GM18502 (cell line): ENCODE measurements at regions not wholly inside any gene's neighbourhood (a gene's known extent, or its start where the extent isn't known, plus 50 kb on each side); places are given as distances from the start of the nearest gene placed in this dataset.
"Not testable (repeated sequence)": the region's sequence is repeated elsewhere in the genome, so short reads cannot be mapped to it uniquely, and the experiment has no call there.

Experiments used
- ATAC-seq: cut with Tn5 transposase; IDR thresholded peaks from one replicate; pipeline ENCODE4 v1.9.1; 2021; ENCODE audit warnings: mild to moderate bottlenecking; ENCODE audit not compliant: unreplicated experiment, poor library complexity

DNA sequence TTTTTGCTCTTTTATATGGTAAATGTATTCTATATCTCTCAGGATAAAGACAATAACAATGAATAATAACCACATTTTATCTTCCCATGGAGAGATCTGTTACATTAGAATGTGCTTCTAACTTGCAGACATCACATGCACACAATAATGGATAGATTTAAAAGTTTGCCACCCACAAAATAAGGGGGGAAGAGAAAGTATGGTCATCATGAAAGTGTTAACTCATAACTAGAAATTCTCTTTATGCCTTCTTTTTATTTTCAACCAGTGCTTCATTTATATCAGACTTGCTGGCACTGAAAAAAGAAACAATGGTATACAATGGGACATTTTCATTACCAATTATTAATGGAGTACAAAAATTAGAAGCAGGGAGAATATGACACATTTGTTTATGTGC lies 470.0 kb downstream of the FAT4 start:
- no peak for ATAC-seq

DNA sequence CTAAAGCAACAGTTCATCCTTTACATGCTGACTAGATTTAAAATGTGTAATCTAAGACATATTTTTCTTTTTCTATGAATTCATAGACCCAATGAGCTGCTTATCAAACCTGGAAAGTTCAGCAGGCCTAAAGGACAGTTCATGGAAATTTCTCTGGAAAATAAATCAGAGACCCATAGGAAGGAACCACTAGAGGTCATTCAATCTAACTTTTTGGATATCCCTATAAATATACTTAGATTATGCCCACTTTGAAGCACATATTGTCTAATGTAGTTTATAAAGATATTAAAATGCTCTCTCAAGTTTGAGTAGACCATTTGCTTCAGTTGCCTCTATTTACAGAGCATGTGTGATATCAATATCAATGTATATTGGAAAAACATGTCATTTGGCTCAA lies 473.0 kb downstream of the FAT4 start:
- ATAC-seq = no peak

DNA sequence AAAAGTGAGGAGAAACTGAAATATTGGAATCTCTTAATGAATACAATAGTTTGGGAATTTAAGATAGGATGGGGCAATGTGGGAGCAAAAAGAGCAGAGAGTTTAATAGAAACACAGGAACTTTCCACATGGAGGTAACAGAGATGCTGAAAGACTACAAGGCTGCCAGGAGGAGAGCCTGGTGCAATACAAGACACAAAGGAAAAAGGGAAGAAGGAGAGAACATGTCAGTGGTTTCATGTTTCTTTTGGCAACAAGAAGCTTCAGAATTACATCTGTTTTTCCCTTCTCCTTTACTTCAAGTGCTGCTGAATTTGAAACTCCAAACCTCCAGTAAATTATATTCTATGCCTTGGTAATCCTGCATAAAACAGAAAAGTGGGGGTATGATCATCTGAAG lies 474.3 kb downstream of the FAT4 start:
- no peak for ATAC-seq

DNA sequence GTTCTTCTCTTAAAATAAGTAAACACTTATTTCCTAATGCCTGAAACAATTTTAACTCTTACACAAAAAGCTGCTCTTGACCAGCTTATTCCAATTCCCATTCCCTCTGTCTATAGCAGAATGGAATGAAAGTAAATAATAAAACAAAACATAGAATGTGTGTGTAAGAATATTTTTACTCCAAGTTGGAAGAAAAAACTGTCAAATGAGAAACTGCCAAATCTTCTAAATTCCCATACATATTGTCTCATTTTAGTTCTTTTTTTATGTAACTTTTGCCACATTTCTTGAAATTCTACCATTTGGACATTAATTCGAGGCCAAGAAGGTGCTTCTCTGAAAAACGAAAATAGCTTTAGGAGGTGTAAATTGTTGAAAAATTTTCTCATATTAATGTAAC lies 477.1 kb downstream of the FAT4 start:
- no peak for ATAC-seq

DNA sequence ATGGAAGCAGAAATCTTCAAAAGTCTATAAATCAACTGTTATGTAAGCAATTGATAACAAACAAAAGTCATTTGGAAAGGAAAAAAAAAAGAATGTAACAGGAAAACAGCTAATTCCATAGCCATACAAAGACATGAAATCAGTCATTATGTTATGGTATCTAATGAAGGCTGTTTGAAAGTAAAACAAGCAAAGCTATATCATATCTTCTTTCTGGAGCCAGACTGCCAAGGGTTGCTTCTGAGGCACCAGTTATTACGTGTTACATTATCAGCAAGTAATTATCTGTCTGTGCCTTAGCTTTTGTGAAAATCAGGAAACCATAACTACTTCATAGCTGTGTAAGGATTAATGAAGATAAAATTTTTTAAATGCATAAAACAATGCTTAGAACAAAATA lies 480.2 kb downstream of the FAT4 start:
- ATAC-seq = no peak

DNA sequence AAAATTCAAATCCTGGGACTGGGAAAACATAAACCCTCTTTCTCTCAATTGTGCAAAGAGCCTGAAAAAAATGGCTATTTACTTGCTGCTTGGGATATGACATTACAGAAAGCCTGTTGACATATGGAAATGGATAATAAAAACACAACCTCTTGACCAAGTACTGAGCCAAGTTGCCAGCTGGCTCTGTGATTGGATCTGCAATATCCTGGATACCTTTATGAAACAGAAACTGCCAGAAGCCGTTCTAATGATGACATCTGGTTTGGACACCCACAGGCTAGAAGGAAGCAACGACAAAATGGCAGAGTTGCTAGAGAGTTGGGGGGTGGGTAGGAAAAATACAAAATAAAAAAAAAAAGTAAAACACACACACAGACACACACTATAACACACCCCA lies 481.4 kb downstream of the FAT4 start:
- no peak for ATAC-seq

DNA sequence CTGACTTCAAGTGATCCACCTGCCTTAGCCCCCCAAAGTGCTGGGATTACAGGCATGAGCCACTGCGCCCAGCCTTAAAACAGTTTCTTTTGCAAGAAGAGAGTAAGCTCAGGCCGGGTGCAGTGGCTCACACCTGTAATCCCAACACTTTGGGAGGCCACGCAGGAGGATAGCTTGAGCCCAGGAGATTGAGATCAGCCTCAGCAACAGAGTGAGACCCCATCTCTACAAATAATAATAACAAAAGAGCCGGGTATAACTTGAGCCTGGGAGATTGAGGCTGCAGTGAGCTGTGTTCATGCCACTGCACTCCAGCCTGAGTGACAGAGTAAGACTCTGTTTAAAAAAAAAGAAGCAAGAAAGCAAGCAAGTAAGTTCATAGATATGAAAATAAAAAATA lies 482.9 kb downstream of the FAT4 start:
- ATAC-seq = not testable (repeated sequence)

DNA sequence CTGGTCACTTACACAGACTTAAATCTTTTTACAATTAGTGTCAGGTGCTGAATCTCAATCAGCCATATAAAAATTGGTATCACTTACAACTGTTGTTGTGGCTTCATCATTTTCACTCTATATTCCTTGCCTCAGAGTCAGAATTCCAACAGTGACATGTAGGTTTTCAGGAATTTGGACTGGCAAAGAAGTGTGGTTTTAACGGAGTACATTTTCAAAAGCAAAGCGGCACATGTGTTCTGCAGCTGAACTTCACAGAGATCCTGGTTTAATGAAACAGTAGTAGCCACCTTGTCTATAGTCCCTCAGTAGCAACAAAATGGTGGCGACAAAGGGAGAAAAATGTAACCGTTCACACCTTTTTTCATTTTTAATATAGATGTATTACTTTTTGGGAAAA lies 486.6 kb downstream of the FAT4 start:
- no peak for ATAC-seq

DNA sequence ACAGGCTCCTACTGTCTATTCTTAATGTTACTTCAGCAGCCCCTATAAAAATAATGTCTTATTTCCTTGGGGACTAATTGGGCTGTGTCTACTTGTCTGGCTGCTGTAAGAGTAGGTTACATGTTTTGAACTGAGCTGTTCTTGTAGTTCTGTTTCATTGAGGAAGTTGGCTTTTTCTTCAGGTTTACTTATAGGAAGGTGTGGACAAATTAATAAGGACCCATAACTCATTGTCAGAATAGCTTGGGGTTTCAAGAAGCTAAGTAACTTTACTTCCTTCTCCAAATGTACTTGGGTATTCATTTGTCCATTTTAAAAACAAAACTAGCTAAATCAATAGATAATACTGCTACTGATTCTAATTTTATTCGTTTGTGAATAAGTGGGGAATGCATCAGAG lies 487.2 kb downstream of the FAT4 start:
- ATAC-seq = no peak

DNA sequence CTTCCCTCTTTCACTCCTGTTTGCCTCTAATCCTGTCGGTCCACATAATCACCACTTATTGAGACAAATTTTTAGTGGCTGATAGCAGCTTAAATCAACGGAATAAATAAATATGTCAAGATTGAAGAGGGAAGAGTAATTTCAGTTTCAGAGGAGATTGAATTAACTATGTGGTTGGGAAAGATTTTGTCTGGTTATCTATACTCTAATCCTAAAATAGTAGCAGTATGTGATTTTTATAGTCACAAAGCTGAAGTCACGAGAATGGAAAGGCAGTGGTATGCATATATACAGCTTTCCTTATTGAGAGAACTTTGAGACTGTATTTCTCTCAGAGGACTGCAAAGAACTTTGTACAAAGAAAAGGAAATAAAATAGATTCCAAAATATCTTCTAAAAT lies 493.3 kb downstream of the FAT4 start:
- ATAC-seq = no peak

DNA sequence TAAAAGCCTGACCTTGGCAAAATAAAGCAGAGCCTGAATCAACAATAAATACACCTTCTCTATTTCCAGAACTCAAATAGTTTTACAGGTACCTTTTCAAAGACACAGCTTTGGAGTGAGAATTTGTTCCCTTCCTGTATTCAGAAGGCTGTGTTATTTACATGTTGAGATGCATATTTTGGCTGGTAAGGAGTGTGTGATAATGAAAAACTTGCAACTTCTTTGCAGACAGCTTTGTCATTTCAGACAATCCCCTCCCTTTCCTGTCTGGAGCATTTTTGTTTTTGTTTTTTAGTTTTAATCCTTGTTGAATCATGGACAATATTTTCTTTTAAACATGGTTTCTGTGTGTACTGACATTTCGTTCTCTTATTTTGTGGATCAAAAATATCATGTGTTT lies 493.8 kb downstream of the FAT4 start:
- no peak for ATAC-seq

DNA sequence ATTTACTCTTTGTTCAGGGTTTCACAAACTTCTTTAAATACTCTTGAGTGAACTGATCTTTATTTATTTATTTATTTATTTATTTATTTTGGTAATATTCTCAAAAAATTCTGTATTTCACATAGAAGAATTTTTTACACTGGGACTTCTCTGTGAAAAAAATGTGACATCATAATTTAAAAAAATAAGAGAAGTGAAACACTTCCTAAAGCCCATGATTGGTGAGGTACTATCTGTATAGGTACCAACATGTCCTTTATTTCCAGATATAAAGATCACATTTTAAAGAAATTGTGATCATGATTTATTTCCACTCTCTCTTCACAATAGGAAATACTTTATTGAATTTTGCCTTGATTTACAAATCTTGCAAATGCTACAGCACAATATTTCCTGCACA lies 497.1 kb downstream of the FAT4 start:
- ATAC-seq = no peak

DNA sequence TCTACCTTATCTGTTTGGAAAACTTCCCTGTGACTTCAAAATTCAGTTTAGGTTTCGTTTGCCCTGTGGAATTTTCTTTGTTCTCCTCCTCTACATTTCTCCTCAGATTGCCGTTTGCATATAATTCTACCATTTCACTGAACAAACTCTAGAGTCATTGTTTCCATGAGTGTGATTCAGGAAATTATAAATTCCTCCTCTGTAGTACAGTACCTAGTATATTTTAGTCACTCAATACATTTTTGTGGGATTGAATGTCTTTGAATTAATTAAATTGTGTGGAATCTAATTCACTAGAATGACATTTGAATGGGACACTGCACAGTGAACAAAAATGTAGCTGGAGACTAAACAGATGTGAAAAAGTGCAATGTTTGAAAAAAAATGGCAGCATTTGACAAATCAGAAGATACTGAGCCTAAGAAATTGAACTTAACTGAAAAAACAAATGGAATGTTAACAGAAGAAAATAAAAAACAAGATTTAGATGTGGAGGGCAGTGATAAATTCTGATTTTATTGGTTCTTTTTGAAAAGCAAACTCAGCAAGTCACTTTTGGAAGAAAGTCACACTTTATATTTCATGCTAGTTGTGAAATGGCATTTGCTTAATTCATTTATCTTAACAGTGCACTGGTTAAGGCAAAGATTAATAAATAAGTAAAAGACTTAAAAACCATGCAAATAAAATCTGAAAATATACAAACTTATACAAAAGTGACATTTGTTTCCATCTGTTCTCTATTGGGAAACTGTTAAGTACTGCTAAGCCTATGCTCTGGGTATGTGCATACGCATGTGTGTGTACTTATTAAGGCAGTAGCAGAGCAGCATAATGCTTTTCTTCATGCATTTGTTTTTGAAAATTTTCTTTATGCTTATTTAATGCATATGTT lies 512.3 kb downstream of the FAT4 start:
- no peak for ATAC-seq

DNA sequence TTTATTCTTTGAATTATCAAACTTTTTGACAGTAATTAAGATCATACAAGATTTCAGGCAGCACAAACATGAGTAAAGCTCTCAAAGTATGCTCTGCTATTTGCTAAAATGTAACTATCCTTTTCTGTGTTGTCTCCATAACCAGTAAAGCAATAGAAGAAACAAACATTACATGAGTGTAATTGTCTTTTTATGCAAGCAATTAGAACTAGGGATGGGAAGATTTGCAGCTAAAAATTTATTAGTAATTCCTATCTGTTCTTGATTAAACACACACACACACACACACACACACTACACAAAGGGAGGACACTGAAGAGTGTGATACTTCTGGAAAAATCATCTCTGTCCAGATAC lies 512.9 kb downstream of the FAT4 start:
- ATAC-seq = no peak

DNA sequence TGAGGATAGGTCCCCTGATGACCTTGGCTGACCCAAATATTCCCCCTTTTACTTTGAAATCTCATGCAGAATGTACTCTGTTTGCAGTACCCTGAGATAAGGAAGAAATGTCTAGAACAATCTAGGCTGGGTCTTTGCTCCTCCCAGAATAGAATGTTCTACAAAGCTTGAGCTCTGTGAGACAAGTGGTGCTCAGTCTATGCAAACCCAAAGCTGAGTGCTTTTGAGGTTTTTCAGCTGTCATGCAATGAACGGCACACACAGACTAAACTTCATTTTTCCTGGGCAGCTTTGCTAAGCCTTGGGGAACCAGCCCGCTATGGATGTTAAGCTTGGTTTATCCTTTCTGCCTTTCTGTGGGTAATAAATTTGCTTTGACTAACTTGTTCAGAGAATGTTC lies 513.6 kb downstream of the FAT4 start:
- no peak for ATAC-seq

DNA sequence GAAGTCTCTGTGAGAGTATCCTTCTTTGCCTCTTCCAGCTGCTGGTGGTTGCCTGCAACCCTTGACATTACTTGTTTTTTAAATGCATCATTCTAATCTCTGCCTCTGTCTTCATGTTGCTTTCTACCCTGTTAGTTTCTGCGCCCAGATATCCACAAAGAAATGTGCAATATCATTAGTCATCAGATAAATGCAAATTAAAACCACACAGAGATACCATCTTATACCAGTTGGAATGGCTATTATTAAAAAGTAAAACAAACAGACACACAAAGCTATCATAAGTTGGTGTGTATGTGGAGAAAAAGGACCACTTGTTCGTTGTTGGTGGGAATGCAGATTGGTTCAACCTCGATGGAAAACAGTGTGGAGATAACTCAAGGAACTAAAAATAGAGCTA lies 517.4 kb downstream of the FAT4 start:
- no peak for ATAC-seq

DNA sequence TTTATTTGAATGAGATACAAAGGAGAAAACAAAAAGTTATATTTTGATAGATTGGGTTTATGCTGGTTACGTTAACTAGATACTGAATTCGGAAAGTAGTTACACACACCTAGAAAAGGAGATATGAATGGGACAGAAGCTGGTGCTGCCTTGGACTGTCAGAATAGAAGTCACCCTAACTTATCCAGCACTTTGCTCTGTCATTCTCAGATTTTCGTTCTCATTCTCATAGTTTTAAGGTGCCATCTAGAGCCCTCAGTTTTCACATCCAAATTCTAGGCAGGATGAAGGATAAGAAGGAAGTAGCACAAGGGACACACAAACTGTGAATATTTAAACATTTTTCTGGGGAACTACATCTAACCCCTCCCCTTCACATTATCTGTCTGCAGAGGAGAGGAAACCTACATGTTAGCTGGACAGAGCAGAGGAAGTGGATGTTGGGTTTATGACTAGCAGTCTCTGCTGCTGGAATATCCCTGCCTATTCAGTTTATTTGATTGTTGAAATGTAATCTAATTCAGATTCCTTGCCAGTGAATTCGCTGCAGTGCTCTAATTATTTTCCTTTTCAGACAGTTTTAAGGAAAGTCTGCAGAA lies 521.9 kb downstream of the FAT4 start:
- ATAC-seq = no peak

DNA sequence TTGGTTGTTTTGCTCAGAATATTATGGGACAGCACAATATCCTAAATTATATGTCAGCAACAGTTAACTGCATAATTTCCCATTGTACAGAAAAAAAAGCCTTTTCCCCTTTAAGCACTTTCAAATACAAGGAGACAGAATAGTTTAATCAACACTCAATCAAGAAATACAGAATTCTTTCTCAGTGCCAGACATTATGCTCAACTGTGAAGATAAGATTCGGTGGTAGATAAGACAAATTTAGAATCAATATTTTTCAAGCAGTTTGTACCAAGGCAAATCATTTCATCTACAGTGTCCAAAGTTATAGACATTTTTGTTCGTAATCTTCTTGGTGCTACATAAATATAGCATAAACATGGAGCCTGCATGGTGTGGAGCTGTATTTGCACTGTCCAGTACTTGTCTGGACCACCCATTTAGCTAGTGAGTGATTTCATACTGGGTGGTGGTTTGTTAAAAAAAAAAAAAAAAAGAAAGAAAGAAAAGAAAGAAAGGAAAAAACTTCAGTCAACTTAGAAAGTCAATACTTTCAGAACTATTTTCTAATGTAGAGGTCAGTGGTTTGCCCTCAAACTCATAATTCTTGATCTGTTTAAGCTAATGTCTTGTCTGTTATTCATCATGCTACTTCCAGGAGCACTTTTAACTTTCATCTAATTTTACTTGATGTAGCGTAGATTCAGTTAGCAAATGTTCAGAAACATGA lies 522.9 kb downstream of the FAT4 start:
- ATAC-seq = no peak

DNA sequence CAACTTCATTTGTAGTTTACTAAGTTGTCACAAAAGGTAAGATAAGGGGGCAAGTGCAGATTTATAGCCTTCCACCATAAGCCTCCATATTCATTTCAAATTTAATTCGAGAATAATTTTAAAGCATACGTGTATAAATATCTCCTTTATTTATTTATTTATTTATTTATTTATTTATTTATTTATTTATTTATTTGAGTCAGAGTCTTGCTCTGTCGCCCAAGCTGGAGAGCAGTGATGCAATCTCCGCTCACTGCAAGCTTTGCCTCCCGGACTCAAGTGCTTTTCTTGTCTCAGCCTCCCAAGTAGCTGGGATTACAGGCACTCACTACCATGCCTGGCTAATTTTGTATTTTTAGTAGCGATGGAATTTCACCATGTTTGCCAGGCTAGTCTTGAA lies 523.4 kb downstream of the FAT4 start:
- ATAC-seq = no peak

DNA sequence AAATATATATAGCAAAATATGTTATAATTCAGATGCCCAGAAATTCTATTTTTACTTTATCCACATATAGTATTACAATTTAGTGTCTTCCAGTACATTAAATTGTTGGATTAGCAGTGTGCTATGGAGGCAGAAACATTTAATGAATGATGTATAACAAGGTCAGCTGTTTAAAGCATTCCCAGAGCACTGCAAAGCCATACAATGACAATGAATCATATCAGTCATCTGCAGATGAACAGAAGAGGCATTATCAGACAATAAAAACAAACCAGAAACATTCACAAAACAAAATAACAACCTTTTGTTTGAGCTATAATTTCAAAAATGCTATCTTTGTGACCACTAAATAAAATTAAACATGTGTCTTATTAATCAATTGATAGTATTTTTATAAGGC lies 524.2 kb downstream of the FAT4 start:
- no peak for ATAC-seq

DNA sequence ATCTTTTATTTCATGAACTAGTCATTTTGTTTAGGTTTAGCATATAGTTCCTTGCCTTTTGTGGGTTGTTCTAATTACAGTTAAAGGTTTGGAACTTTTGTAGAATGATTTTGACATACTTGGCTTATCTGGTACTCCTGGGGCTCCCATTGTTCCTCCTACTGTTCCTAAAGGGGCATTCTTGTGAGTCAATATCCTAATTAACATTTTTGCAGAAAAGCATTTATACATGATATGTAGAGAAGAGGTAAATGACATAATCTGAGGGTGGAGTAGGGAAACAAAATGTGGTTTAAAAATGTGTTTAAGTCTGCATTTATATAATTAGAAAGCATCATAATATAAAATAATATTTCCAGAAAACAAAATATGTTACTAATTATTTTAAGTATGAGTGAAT lies 529.2 kb downstream of the FAT4 start:
- ATAC-seq = no peak

DNA sequence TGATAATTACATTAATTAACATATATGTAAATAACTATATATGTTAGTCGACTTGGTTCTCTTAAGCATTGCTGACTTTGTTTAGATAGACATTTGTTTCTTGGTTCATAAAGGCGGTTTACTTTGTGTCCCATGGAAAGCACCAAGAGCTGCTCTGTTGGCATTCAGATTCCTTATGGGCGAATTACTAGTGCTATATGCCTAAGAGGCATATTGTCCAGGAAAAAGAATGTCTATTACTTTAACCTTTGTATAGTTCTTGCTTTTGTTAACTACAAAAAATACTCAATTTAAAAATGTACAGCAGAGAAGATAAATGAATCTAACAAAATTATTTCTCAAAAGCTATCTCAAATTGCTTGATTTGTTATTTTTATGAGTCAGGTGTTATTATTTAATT lies 532.8 kb downstream of the FAT4 start:
- ATAC-seq = no peak
